22Rv1 (cell line): ENCODE measurements at regions not wholly inside any gene's neighbourhood (a gene's known extent, or its start where the extent isn't known, plus 50 kb on each side); places are given as distances from the start of the nearest gene placed in this dataset.

ENCODE experiments used
- H3K27ac ChIP-seq: fragments of 450-650 bp; 2 replicates; pipeline ENCODE4 v1.5.1; 2017
- ZFX ChIP-seq: fragments of 450-650 bp; IDR thresholded peaks from 2 replicates; pipeline ENCODE4 v1.6.1; 2017; ENCODE audit warnings: antibody characterized with exemption, borderline replicate concordance
- TF ChIP-seq, protein P1 (sequence below): fragments of 450-650 bp; IDR thresholded peaks from 2 replicates; pipeline ENCODE4 v1.5.1; 2017; ENCODE audit warnings: mild to moderate bottlenecking

DNA sequence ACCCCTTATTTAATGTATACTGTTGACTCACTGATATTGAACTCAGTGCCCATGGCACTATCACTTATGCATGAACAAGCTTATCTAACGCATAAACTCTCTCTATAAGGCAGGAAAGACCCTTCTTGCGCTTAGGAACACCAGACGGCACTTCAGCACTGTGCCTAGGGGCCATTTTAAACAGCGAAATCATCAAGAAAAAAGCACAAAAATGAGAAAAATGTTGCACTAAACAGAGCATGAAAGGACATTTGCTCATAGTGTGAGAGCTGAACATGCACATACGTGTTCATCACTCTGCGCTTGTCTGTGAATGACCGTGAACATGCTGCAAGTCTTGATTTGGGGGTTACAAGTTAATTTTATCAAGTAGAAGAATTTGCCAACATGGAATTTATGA, 109.6 kb downstream of the WDR11 start:
- H3K27ac ChIP-seq = no peak overlapping the region
- TF ChIP-seq, protein P1, sequence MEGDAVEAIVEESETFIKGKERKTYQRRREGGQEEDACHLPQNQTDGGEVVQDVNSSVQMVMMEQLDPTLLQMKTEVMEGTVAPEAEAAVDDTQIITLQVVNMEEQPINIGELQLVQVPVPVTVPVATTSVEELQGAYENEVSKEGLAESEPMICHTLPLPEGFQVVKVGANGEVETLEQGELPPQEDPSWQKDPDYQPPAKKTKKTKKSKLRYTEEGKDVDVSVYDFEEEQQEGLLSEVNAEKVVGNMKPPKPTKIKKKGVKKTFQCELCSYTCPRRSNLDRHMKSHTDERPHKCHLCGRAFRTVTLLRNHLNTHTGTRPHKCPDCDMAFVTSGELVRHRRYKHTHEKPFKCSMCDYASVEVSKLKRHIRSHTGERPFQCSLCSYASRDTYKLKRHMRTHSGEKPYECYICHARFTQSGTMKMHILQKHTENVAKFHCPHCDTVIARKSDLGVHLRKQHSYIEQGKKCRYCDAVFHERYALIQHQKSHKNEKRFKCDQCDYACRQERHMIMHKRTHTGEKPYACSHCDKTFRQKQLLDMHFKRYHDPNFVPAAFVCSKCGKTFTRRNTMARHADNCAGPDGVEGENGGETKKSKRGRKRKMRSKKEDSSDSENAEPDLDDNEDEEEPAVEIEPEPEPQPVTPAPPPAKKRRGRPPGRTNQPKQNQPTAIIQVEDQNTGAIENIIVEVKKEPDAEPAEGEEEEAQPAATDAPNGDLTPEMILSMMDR = no peak
- TF ChIP-seq ZFX = no peak

DNA sequence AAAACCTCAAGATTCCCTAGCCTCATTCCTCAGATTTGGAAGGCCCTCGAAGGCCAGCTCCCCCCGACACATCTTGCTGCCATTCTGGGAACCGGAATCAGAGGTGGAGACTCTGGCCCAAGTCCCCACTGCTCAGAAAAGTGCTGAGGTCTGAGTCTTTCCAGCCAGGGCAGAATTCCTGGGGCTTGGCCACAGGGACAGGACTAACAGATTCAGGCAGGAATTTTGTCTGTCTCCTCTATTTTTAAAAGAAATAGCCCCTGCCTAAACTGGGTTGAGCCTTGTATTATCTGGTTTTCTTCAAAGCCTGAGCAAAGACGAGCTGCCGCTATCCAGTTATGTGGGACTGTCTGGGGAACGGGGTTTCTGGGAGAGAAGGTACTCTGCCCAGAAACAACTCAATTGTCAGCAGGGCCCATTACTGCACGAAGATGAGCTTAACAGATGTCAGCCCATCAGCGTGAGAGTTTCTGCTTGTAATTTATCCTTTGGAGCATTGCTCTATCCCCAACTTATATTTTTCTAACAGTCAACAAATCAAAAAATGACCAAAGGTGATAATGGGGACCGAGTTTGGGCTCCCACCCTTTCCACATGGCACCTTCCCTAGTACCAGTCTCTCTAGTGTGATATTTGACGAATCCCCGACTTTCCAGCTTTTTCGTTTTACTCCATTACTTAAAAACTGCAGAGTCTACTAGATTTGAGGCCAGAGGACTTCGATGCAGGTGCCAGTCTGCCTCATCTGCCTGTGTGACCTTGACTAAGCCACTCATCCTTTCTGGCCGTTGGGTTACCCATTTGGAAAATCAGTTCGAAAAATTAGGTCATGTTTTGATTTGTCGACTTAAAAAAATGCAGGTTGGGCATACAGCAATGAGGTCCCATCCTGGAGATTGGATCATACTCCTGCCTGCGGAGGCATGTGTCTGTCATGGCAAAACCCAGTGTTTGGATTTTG, 110.9 kb downstream of the WDR11 start:
- TF ChIP-seq, protein P1 = no peak
- TF ChIP-seq ZFX = no peak
- no peak overlapping the region for H3K27ac ChIP-seq

DNA sequence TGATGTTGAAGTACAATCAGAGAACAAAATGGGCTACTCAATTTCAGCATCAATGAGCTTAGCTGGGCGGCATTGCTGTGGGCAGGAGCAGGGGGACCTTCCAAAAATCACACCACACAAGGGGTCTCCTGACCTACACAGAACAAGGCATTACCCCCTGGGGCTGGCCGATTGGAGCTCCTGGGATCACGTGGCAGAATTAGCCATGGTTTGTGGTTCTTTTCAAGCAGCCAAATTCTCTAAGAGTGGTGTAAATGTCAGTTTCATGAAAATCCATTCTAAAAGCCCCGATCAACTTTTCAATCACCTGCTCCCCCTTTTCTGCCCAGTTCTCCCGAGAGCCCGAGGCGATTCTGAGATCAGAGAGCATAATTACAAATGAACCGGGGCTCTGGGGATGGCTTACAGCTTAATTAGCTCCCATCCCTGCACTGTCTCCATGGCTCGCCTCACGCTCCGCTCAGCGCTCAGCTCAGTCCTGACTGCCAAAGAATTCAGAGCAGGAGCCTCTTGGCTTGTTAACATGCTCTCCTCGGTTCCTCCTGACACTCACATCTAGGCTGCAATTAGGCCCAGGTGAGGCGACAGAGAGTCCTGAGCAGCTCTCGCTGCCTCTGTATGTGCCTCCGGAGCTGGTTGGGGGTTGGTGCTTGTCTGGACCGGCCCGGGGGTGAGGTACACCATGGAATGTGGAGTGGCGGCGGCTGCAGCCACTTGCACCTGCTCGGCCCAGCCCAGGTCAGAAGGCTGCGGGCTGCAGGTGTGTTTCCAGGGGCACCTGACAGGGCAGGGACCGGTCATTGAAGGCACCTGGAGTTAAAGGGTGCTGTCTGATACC, 111.8 kb downstream of the WDR11 start:
- no peak overlapping the region for H3K27ac ChIP-seq
- no peak for TF ChIP-seq ZFX
- TF ChIP-seq, protein P1 = no peak

DNA sequence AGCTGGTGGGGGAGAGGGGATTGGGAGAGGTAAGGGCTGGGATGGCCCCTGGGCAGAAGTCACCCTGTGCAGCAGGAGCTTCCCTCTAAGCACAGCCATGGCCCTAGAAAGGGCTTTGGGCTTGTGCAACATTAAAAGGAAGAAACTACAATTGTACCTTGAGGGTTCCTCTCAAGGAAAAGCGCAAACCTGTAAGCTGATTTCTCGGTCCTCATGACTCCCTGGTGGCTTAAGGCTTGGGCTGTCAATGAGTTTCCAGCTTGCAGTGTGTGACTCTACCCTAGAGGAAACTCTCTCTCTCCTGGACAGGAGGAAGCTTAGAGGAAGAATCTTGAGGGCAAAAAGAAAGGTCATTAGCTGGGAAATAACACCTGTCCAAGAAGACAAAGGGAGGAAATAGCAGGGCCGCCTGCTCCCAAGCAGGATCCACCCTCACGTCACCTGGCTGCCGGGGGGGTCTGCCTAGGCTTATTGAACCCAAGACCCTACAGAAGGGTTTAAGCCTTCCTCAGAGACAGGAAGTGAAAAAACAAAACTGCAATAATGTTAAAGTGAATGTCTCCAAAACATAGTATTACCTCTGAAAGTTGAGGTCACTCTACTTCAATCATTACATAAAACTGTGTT, 112.5 kb downstream of the WDR11 start:
- H3K27ac ChIP-seq = no peak overlapping the region
- TF ChIP-seq, protein P1 = no peak
- TF ChIP-seq ZFX = no peak

DNA sequence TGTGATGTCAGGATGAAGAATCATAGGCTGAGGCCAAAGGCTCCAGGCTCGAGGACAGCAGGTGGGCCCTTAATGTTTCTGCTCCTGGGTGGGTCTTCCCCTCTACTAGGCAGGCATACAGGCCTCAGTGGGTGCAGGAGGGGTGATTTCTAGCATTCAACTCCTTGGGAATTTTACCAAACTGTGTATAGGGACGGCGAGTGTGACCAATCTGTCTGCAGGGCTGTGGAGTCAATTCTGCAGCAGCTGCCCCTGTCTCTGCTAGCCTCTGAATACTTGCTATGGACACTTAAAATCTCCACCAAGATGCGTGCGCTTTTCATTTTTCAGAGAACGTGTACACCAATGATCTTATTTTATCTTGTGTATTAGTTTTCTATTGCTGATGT, 115.5 kb downstream of the WDR11 start:
- H3K27ac ChIP-seq = no peak overlapping the region
- TF ChIP-seq, protein P1 = no peak
- TF ChIP-seq ZFX = no peak

DNA sequence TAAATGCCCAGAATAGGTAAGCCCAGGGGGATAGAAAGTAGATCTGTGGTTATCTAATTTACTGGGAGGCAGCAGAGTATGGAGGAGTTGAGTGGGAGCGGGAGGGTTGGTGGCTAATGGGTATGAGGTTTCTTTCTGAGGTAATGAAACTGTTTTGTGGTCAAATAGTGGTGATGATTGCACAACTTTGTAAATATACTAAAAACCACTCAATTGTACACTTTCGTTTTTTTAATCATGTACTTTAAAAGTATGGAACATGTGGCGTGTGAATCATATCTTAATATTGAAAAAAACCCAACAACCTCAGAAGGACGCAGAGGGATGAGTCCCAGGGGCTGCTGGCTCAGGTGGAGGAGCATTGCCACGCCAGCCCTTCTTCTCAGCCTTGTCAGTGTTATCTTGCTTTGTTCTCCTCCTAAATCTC, 118.1 kb downstream of the WDR11 start:
- H3K27ac ChIP-seq = no peak overlapping the region
- TF ChIP-seq, protein P1 = no peak
- no peak for TF ChIP-seq ZFX
